OCI-LY3 (cell line): ENCODE measurements at regions not wholly inside any gene's neighbourhood (a gene's known extent, or its start where the extent isn't known, plus 50 kb on each side); places are given as distances from the start of the nearest gene placed in this dataset.

ENCODE experiments used
- H2AFZ ChIP-seq: fragments of 200-600, 300-600 bp; shearing (Covaris generic); 2 replicates; pipeline ENCODE4 v1.6.0; 2014; ENCODE audit warnings: antibody characterized with exemption, low read depth, low read length
- H3K27ac ChIP-seq: fragments of 200-600, 300-600 bp; sonication (generic); 2 replicates; pipeline ENCODE4 v1.5.1; 2014; ENCODE audit warnings: mild to moderate bottlenecking, low read length, moderate library complexity, mixed read lengths
- H3K27me3 ChIP-seq: fragments of 200-600, 300-600 bp; sonication (generic); 2 replicates; pipeline ENCODE4 v1.6.1; 2014; ENCODE audit warnings: low read depth, low read length, mixed read lengths
- H3K36me3 ChIP-seq: fragments of 200-600, 300-600 bp; sonication (generic); replicated peaks from 2 replicates; pipeline ENCODE3; 2014; ENCODE audit warnings: low read depth, low read length, mixed read lengths
- H3K4me1 ChIP-seq: fragments of 300-600, 200-600 bp; sonication (generic); 2 replicates; pipeline ENCODE4 v1.6.1; 2014; ENCODE audit warnings: low read length, mixed read lengths
- H3K4me2 ChIP-seq: fragments of 200-600, 300-600 bp; sonication (generic); 2 replicates; pipeline ENCODE4 v1.6.1; 2014; ENCODE audit warnings: low read length, mixed read lengths
- H3K4me3 ChIP-seq: fragments of 300-600, 200-600 bp; sonication (generic); 2 replicates; pipeline ENCODE4 v1.5.1; 2014; ENCODE audit warnings: antibody characterized with exemption, mild to moderate bottlenecking, low read length, moderate library complexity
- H3K79me2 ChIP-seq: fragments of 300-600, 200-600 bp; shearing (Covaris generic); 2 replicates; pipeline ENCODE4 v1.6.1; 2014; ENCODE audit warnings: mild to moderate bottlenecking, low read length, mixed read lengths
- H3K9ac ChIP-seq: fragments of 300-600, 200-600 bp; shearing (Covaris generic); 2 replicates; pipeline ENCODE4 v1.6.0; 2014; ENCODE audit warnings: mild to moderate bottlenecking, low read length, moderate library complexity
- H3K9me3 ChIP-seq: fragments of 200-600, 300-600 bp; shearing (Covaris generic); 2 replicates; pipeline ENCODE4 v1.6.1; 2014; ENCODE audit warnings: low read length, mixed read lengths; ENCODE audit not compliant: insufficient read depth
- H4K20me1 ChIP-seq: fragments of 200-600, 300-600 bp; sonication (generic); 2 replicates; pipeline ENCODE4 v1.6.1; 2016; ENCODE audit warnings: low read length, mixed read lengths; ENCODE audit not compliant: insufficient read depth
- CTCF ChIP-seq: fragments of 200-600, 300-600 bp; sonication (generic); IDR thresholded peaks from 2 replicates; pipeline ENCODE4 v1.5.1; 2014; ENCODE audit warnings: antibody characterized with exemption, low read length, low read depth
- EZH2phosphoT487 ChIP-seq: fragments of 200-600 bp; shearing (Covaris generic); IDR thresholded peaks from 2 replicates; pipeline ENCODE4 v1.6.1; 2018; ENCODE audit warnings: antibody characterized with exemption, mixed run types, low read depth

GRCh38 chr12:34208331-34209258, 186.3 kb downstream of the ALG10 start:
- TF ChIP-seq EZH2phosphoT487 (no peak), CTCF (no peak)

GRCh38 chr12:34209259-34209835, 187.1 kb downstream of the ALG10 start:
- Histone ChIP-seq H3K36me3 (no peaks in the 10 kb centered on the region), H3K79me2 (no peaks in the 10 kb centered on the region), H3K4me1 (no peaks in the 10 kb centered on the region), H3K27ac (no peak overlapping the region), H3K4me3 (no peak overlapping the region), H4K20me1 (no peaks in the 10 kb centered on the region), H3K27me3 (no peaks in the 10 kb centered on the region), H3K4me2 (no peak overlapping the region), H3K9me3 (no peaks in the 10 kb centered on the region), H2AFZ (no peak overlapping the region), H3K9ac (no peak overlapping the region)
- TF ChIP-seq EZH2phosphoT487 (no peak), CTCF (no peak)

More at GRCh38 chr12:34208331-34209258, 186.3 kb downstream of the ALG10 start:
- no peaks in the 10 kb centered on the region for H3K4me1 ChIP-seq
- no peaks in the 10 kb centered on the region for H4K20me1 ChIP-seq
- H3K27ac ChIP-seq: no peak overlapping the region
- no peak overlapping the region for H3K9ac ChIP-seq
- no peaks in the 10 kb centered on the region for H3K36me3 ChIP-seq
- no peaks in the 10 kb centered on the region for H3K27me3 ChIP-seq
- no peaks in the 10 kb centered on the region for H3K9me3 ChIP-seq
- no peak overlapping the region for H2AFZ ChIP-seq
- no peak overlapping the region for H3K4me3 ChIP-seq
- H3K79me2 ChIP-seq: no peaks in the 10 kb centered on the region
- H3K4me2 ChIP-seq: no peak overlapping the region

GRCh38 chr12:34210183-34210582, 187.9 kb downstream of the ALG10 start:
- no peak for TF ChIP-seq CTCF
- TF ChIP-seq EZH2phosphoT487: no peak

More at GRCh38 chr12:34210183-34210582, 187.9 kb downstream of the ALG10 start:
- Histone ChIP-seq H3K27me3 (no peaks in the 10 kb centered on the region), H3K4me2 (no peak overlapping the region), H3K9me3 (no peaks in the 10 kb centered on the region), H3K36me3 (no peaks in the 10 kb centered on the region), H2AFZ (no peak overlapping the region), H3K9ac (no peak overlapping the region), H3K4me3 (no peak overlapping the region), H3K79me2 (no peaks in the 10 kb centered on the region), H3K27ac (no peak overlapping the region), H3K4me1 (no peaks in the 10 kb centered on the region), H4K20me1 (no peaks in the 10 kb centered on the region)
